ENCODE measurements at regions not wholly inside any gene's neighbourhood (a gene's known extent, or its start where the extent isn't known, plus 50 kb on each side); places are given as distances from the start of the nearest gene placed in this dataset.

- no peaks in the 10 kb centered on the region for H3K9me2 ChIP-seq (replicated peaks; ENCODE audit: insufficient read depth, low read length)
- H3K36me3 ChIP-seq (ENCODE audit: low read length): no peaks in the 10 kb centered on the region
- no peak overlapping the region for H3K4me2 ChIP-seq (ENCODE audit: low read depth, low read length, poor library complexity, severe bottlenecking)
- no peaks in the 10 kb centered on the region for H4K20me1 ChIP-seq (ENCODE audit: low read depth, low read length)
- no peak for TF ChIP-seq EZH2phosphoT487 (conservative IDR thresholded peaks at IDR 0.05; ENCODE audit: low read length)
- no peak for TF ChIP-seq CTCF (IDR thresholded peaks at IDR 0.05; ENCODE audit: insufficient read depth, low read length, poor library complexity, severe bottlenecking)
- H3K9me3 ChIP-seq (ENCODE audit: insufficient read depth, low read length): no peaks in the 10 kb centered on the region
- H3K79me2 ChIP-seq (ENCODE audit: insufficient read depth, low read length): no peaks in the 10 kb centered on the region
- no peak overlapping the region for H3K27ac ChIP-seq (ENCODE audit: low read depth, low read length)
- H2AFZ ChIP-seq (ENCODE audit: low read depth, low read length, severe bottlenecking): no peak overlapping the region
- no peak overlapping the region for H3K4me3 ChIP-seq (ENCODE audit: insufficient read depth, low read length, poor library complexity, severe bottlenecking)
- H3K9ac ChIP-seq (ENCODE audit: low read length): no peak overlapping the region
- no peaks in the 10 kb centered on the region for H3K27me3 ChIP-seq (ENCODE audit: low read length)
- H3F3A ChIP-seq (ENCODE audit: insufficient read depth): no peaks in the 10 kb centered on the region
These were observed 82.5 kb upstream of the ID4 start for GRCh38 chr6:19754686-19755085.

GRCh38 chr6:19755181-19755580 is 82.0 kb upstream of the ID4 start:
- no peaks in the 10 kb centered on the region for H3F3A ChIP-seq (ENCODE audit: insufficient read depth)

GRCh38 chr6:19757036-19757435 is 80.1 kb upstream of the ID4 start:
- H3K9me3 ChIP-seq (ENCODE audit: insufficient read depth, low read length): no peaks in the 10 kb centered on the region
- no peaks in the 10 kb centered on the region for H3K9me2 ChIP-seq (replicated peaks; ENCODE audit: insufficient read depth, low read length)
- no peaks in the 10 kb centered on the region for H4K20me1 ChIP-seq (ENCODE audit: low read depth, low read length)
- H3K36me3 ChIP-seq (ENCODE audit: low read length): no peaks in the 10 kb centered on the region
- H3K9ac ChIP-seq (ENCODE audit: low read length): no peak overlapping the region
- H3K4me3 ChIP-seq (ENCODE audit: insufficient read depth, low read length, poor library complexity, severe bottlenecking): no peak overlapping the region
- H2AFZ ChIP-seq (ENCODE audit: low read depth, low read length, severe bottlenecking): no peak overlapping the region
- no peaks in the 10 kb centered on the region for H3K27me3 ChIP-seq (ENCODE audit: low read length)
- TF ChIP-seq CTCF (IDR thresholded peaks at IDR 0.05; ENCODE audit: insufficient read depth, low read length, poor library complexity, severe bottlenecking): no peak
- TF ChIP-seq EZH2phosphoT487 (conservative IDR thresholded peaks at IDR 0.05; ENCODE audit: low read length): no peak
- H3K79me2 ChIP-seq (ENCODE audit: insufficient read depth, low read length): no peaks in the 10 kb centered on the region
- no peaks in the 10 kb centered on the region for H3F3A ChIP-seq (ENCODE audit: insufficient read depth)
- no peak overlapping the region for H3K4me2 ChIP-seq (ENCODE audit: low read depth, low read length, poor library complexity, severe bottlenecking)
- no peak overlapping the region for H3K27ac ChIP-seq (ENCODE audit: low read depth, low read length)

More at GRCh38 chr6:19755181-19755580, 82.0 kb upstream of the ID4 start:
- H3K36me3 ChIP-seq (ENCODE audit: low read length): no peaks in the 10 kb centered on the region
- no peak overlapping the region for H3K4me2 ChIP-seq (ENCODE audit: low read depth, low read length, poor library complexity, severe bottlenecking)
- TF ChIP-seq CTCF (IDR thresholded peaks at IDR 0.05; ENCODE audit: insufficient read depth, low read length, poor library complexity, severe bottlenecking) (no peak), EZH2phosphoT487 (conservative IDR thresholded peaks at IDR 0.05; ENCODE audit: low read length) (no peak)
- H3K27me3 ChIP-seq (ENCODE audit: low read length): no peaks in the 10 kb centered on the region
- no peak overlapping the region for H3K9ac ChIP-seq (ENCODE audit: low read length)
- no peak overlapping the region for H2AFZ ChIP-seq (ENCODE audit: low read depth, low read length, severe bottlenecking)
- H3K79me2 ChIP-seq (ENCODE audit: insufficient read depth, low read length): no peaks in the 10 kb centered on the region
- no peak overlapping the region for H3K27ac ChIP-seq (ENCODE audit: low read depth, low read length)
- H3K9me2 ChIP-seq (replicated peaks; ENCODE audit: insufficient read depth, low read length): no peaks in the 10 kb centered on the region
- no peaks in the 10 kb centered on the region for H3K9me3 ChIP-seq (ENCODE audit: insufficient read depth, low read length)
- no peaks in the 10 kb centered on the region for H4K20me1 ChIP-seq (ENCODE audit: low read depth, low read length)
- H3K4me3 ChIP-seq (ENCODE audit: insufficient read depth, low read length, poor library complexity, severe bottlenecking): no peak overlapping the region
